DND-41 (cell line): ENCODE measurements at regions not wholly inside any gene's neighbourhood (a gene's known extent, or its start where the extent isn't known, plus 50 kb on each side); places are given as distances from the start of the nearest gene placed in this dataset.

Experiments used
- CTCF ChIP-seq: IDR thresholded peaks from 2 replicates; pipeline ENCODE4 v1.5.1; 2012; ENCODE audit warnings: borderline replicate concordance, low read length, moderate library complexity, mild to moderate bottlenecking; ENCODE audit not compliant: poor library complexity, severe bottlenecking; ENCODE audit errors: extremely low read depth
- EZH2 ChIP-seq: IDR thresholded peaks from 3 replicates; pipeline ENCODE4 v1.6.1; 2012; ENCODE audit warnings: borderline replicate concordance, low read depth, mild to moderate bottlenecking, moderate library complexity, low read length, inconsistent platforms; ENCODE audit not compliant: severe bottlenecking

DNA sequence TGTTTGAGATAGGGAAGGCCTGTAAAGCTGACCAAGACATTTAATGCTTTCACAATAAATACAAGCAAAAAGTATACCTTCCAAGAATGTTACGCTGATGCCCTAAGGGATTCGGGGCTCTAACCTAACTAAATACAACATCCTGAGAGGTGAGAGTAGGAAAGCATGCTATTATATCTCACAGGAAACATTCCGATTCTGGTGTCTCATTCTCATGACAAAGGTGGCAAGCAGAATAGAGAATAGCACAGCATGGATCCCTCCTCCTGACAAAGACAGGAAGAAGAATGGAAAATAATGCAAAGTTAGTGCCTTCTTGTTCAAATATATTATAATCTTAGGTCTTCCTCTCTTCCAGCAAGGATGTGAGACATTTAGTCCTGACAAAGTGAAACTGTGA lies 504.3 kb downstream of the TFEC start:
- no peak for TF ChIP-seq CTCF
- no peak for TF ChIP-seq EZH2
